Memory B cell (primary cell): ENCODE measurements at regions not wholly inside any gene's neighbourhood (a gene's known extent, or its start where the extent isn't known, plus 50 kb on each side); places are given as distances from the start of the nearest gene placed in this dataset.

Source experiments
- ATAC-seq: fragments of 150-1000 bp; cut with Tn5 transposase; 2 replicates; pipeline ENCODE4 v1.10.0; 2021; ENCODE audit warnings: low read depth, mild to moderate bottlenecking, moderate library complexity
- DNase-seq, 2 donors: peaks; one replicate each; pipeline ENCODE4 v3.0.0; 2022; ENCODE audit warnings: low spot score in 2 of 2
- H3K27ac Mint-ChIP-seq: one replicate; pipeline ENCODE4 v1.8.0; 2022; ENCODE audit warnings: mild to moderate bottlenecking, moderate library complexity, mixed read lengths
- H3K27me3 Mint-ChIP-seq: one replicate; pipeline ENCODE4 v1.8.0; 2022; ENCODE audit warnings: mixed read lengths
- H3K36me3 Mint-ChIP-seq: one replicate; pipeline ENCODE4 v1.8.0; 2022; ENCODE audit warnings: mild to moderate bottlenecking, mixed read lengths
- H3K4me1 Mint-ChIP-seq: one replicate; pipeline ENCODE4 v1.8.0; 2022; ENCODE audit warnings: mixed read lengths
- H3K4me3 Mint-ChIP-seq: one replicate; pipeline ENCODE4 v1.8.0; 2022; ENCODE audit warnings: mild to moderate bottlenecking, moderate library complexity, mixed read lengths
- H3K9me3 Mint-ChIP-seq: one replicate; pipeline ENCODE4 v1.8.0; 2022; ENCODE audit warnings: mixed read lengths

- DNase-seq (no peak), ATAC-seq (no peak)
- no peaks in the 10 kb centered on the region for H3K4me1 Mint-ChIP-seq
- H3K4me3 Mint-ChIP-seq, result no peak overlapping the region
- H3K27me3 Mint-ChIP-seq, result no peaks in the 10 kb centered on the region
- peaks cover 7% of the 10 kb centered on the region for H3K9me3 Mint-ChIP-seq
- H3K27ac Mint-ChIP-seq, result no peak overlapping the region
- no peaks in the 10 kb centered on the region for H3K36me3 Mint-ChIP-seq
These were observed 298.5 kb downstream of the GLRX3 start for GRCh38 chr10:130434446-130435385.

GRCh38 chr10:130435961-130436360, 299.8 kb downstream of the GLRX3 start:
- no peaks in the 10 kb centered on the region for H3K27me3 Mint-ChIP-seq
- H3K36me3 Mint-ChIP-seq, result no peaks in the 10 kb centered on the region
- no peak for ATAC-seq
- H3K27ac Mint-ChIP-seq, result no peak overlapping the region
- no peaks in the 10 kb centered on the region for H3K4me1 Mint-ChIP-seq
- DNase-seq, result no peak
- H3K4me3 Mint-ChIP-seq, result no peak overlapping the region
- peaks cover 7% of the 10 kb centered on the region for H3K9me3 Mint-ChIP-seq

- Mint-ChIP-seq H3K27ac (no peak overlapping the region), H3K36me3 (no peaks in the 10 kb centered on the region), H3K4me1 (no peaks in the 10 kb centered on the region), H3K4me3 (no peak overlapping the region), H3K9me3 (peaks cover 6% of the 10 kb centered on the region), H3K27me3 (no peaks in the 10 kb centered on the region)
- no peak for DNase-seq
- ATAC-seq, result no peak
These were observed 302.7 kb downstream of the GLRX3 start for GRCh38 chr10:130438861-130439260.

GRCh38 chr10:130439766-130440165, 303.6 kb downstream of the GLRX3 start:
- Mint-ChIP-seq H3K27ac (no peak overlapping the region), H3K9me3 (peaks cover 4% of the 10 kb centered on the region), H3K36me3 (no peaks in the 10 kb centered on the region), H3K4me3 (no peak overlapping the region), H3K27me3 (no peaks in the 10 kb centered on the region), H3K4me1 (no peaks in the 10 kb centered on the region)
- ATAC-seq, result no peak
- no peak for DNase-seq

GRCh38 chr10:130440494-130440893, 304.3 kb downstream of the GLRX3 start:
- H3K36me3 Mint-ChIP-seq, result no peaks in the 10 kb centered on the region
- no peaks in the 10 kb centered on the region for H3K27me3 Mint-ChIP-seq
- H3K27ac Mint-ChIP-seq, result no peak overlapping the region
- no peaks in the 10 kb centered on the region for H3K4me1 Mint-ChIP-seq
- H3K9me3 Mint-ChIP-seq, result peaks cover 4% of the 10 kb centered on the region
- no peak for DNase-seq
- ATAC-seq, result no peak
- no peak overlapping the region for H3K4me3 Mint-ChIP-seq

GRCh38 chr10:130440971-130441370, 304.8 kb downstream of the GLRX3 start:
- Mint-ChIP-seq H3K27ac (no peak overlapping the region), H3K9me3 (peaks cover 4% of the 10 kb centered on the region), H3K4me1 (no peaks in the 10 kb centered on the region), H3K27me3 (no peaks in the 10 kb centered on the region), H3K36me3 (no peaks in the 10 kb centered on the region), H3K4me3 (no peak overlapping the region)
- ATAC-seq, result no peak
- no peak for DNase-seq

- Mint-ChIP-seq H3K36me3 (no peaks in the 10 kb centered on the region), H3K4me3 (no peak overlapping the region), H3K27me3 (peaks cover 2% of the 10 kb centered on the region), H3K9me3 (peaks cover 3% of the 10 kb centered on the region), H3K4me1 (no peaks in the 10 kb centered on the region), H3K27ac (no peak overlapping the region)
- no peak for ATAC-seq
- DNase-seq, result no peak
These were observed 306.9 kb downstream of the GLRX3 start for GRCh38 chr10:130443066-130443465.

GRCh38 chr10:130453036-130453720, 317.0 kb downstream of the GLRX3 start:
- H3K27me3 Mint-ChIP-seq, result peaks cover 2% of the 10 kb centered on the region
- no peaks in the 10 kb centered on the region for H3K36me3 Mint-ChIP-seq
- H3K27ac Mint-ChIP-seq, result no peak overlapping the region
- no peaks in the 10 kb centered on the region for H3K9me3 Mint-ChIP-seq
- H3K4me1 Mint-ChIP-seq, result no peaks in the 10 kb centered on the region
- no peak overlapping the region for H3K4me3 Mint-ChIP-seq
- no peak for DNase-seq
- ATAC-seq, result no peak

- peaks cover 2% of the 10 kb centered on the region for H3K27me3 Mint-ChIP-seq
- no peak for ATAC-seq
- H3K4me1 Mint-ChIP-seq, result no peaks in the 10 kb centered on the region
- no peaks in the 10 kb centered on the region for H3K9me3 Mint-ChIP-seq
- DNase-seq, result no peak
- no peak overlapping the region for H3K4me3 Mint-ChIP-seq
- no peaks in the 10 kb centered on the region for H3K36me3 Mint-ChIP-seq
- H3K27ac Mint-ChIP-seq, result no peak overlapping the region
These were observed 317.7 kb downstream of the GLRX3 start for GRCh38 chr10:130453721-130454542.

- ATAC-seq (no peak), DNase-seq (no peak)
- Mint-ChIP-seq H3K9me3 (peaks cover 3% of the 10 kb centered on the region), H3K4me3 (no peak overlapping the region), H3K4me1 (no peaks in the 10 kb centered on the region), H3K36me3 (no peaks in the 10 kb centered on the region), H3K27ac (no peak overlapping the region), H3K27me3 (peaks cover 2% of the 10 kb centered on the region)
These were observed 318.4 kb downstream of the GLRX3 start for GRCh38 chr10:130454543-130455000.

- no peak for DNase-seq
- Mint-ChIP-seq H3K4me3 (no peak overlapping the region), H3K4me1 (no peaks in the 10 kb centered on the region), H3K27ac (no peak overlapping the region), H3K27me3 (peaks cover 2% of the 10 kb centered on the region), H3K36me3 (no peaks in the 10 kb centered on the region), H3K9me3 (peaks cover 3% of the 10 kb centered on the region)
- no peak for ATAC-seq
These were observed 319.0 kb downstream of the GLRX3 start for GRCh38 chr10:130455111-130455695.

- Mint-ChIP-seq H3K27ac (no peak overlapping the region), H3K4me3 (no peak overlapping the region), H3K36me3 (no peaks in the 10 kb centered on the region), H3K9me3 (peaks cover 3% of the 10 kb centered on the region), H3K27me3 (peaks cover 2% of the 10 kb centered on the region), H3K4me1 (no peaks in the 10 kb centered on the region)
- ATAC-seq (no peak), DNase-seq (no peak)
These were observed 319.6 kb downstream of the GLRX3 start for GRCh38 chr10:130455791-130456190.

GRCh38 chr10:130456616-130457015, 320.4 kb downstream of the GLRX3 start:
- Mint-ChIP-seq H3K9me3 (peaks cover 3% of the 10 kb centered on the region), H3K27ac (no peak overlapping the region), H3K4me1 (no peaks in the 10 kb centered on the region), H3K36me3 (no peaks in the 10 kb centered on the region), H3K4me3 (no peak overlapping the region), H3K27me3 (peaks cover 2% of the 10 kb centered on the region)
- DNase-seq (no peak), ATAC-seq (no peak)
